ENCODE measurements at regions not wholly inside any gene's neighbourhood (a gene's known extent, or its start where the extent isn't known, plus 50 kb on each side); places are given as distances from the start of the nearest gene placed in this dataset.
"Not testable (repeated sequence)": the region's sequence is repeated elsewhere in the genome, so short reads cannot be mapped to it uniquely, and the experiment has no call there.

- DNase-seq: no peak
Observed at GRCh38 chr7:142501434-142501833, 243.6 kb upstream of the PRSS58 start.

- DNase-seq: no peak
Observed at GRCh38 chr7:142500366-142500765, 242.5 kb upstream of the PRSS58 start.

- DNase-seq: no peak
Observed at GRCh38 chr7:142499635-142500034, 241.8 kb upstream of the PRSS58 start.

GRCh38 chr7:142498364-142498763 lies 240.5 kb upstream of the PRSS58 start:
- DNase-seq: no peak

GRCh38 chr7:142496545-142496991 lies 238.7 kb upstream of the PRSS58 start:
- DNase-seq: no peak

- DNase-seq: not testable (repeated sequence)
Observed at GRCh38 chr7:142495879-142496278, 238.0 kb upstream of the PRSS58 start.

GRCh38 chr7:142495301-142495700 lies 237.4 kb upstream of the PRSS58 start:
- DNase-seq: not testable (repeated sequence)

- DNase-seq: no peak
Observed at GRCh38 chr7:142494021-142494420, 236.2 kb upstream of the PRSS58 start.

- no peak for DNase-seq
Observed at GRCh38 chr7:142488842-142489241, 231.0 kb upstream of the PRSS58 start.

- no peak for DNase-seq
Observed at GRCh38 chr7:142488036-142488633, 230.3 kb upstream of the PRSS58 start.

- not testable (repeated sequence) for DNase-seq
Observed at GRCh38 chr7:142487565-142487964, 229.7 kb upstream of the PRSS58 start.

GRCh38 chr7:142487124-142487523 lies 229.3 kb upstream of the PRSS58 start:
- no peak for DNase-seq

GRCh38 chr7:142485617-142486226 lies 227.9 kb upstream of the PRSS58 start:
- no peak for DNase-seq

- no peak for DNase-seq
Observed at GRCh38 chr7:142483659-142484317, 225.9 kb upstream of the PRSS58 start.

- no peak for DNase-seq
Observed at GRCh38 chr7:142482891-142483658, 225.2 kb upstream of the PRSS58 start.

- DNase-seq: no peak
Observed at GRCh38 chr7:142481548-142481947, 223.7 kb upstream of the PRSS58 start.

GRCh38 chr7:142478479-142479220 lies 220.8 kb upstream of the PRSS58 start:
- peak; percentile 51 for DNase-seq

GRCh38 chr7:142477801-142478200 lies 219.9 kb upstream of the PRSS58 start:
- DNase-seq: not testable (repeated sequence)

- no peak for DNase-seq
Observed at GRCh38 chr7:142477079-142477651, 219.3 kb upstream of the PRSS58 start.

- DNase-seq: no peak
Observed at GRCh38 chr7:142476077-142476476, 218.2 kb upstream of the PRSS58 start.

GRCh38 chr7:142471820-142472219 lies 214.0 kb upstream of the PRSS58 start:
- DNase-seq: no peak

GRCh38 chr7:142470544-142470830 lies 212.6 kb upstream of the PRSS58 start:
- DNase-seq: no peak

Measured in renal pelvis (tissue), 1 donor.